GM18909 (cell line): ENCODE measurements at regions not wholly inside any gene's neighbourhood (a gene's known extent, or its start where the extent isn't known, plus 50 kb on each side); places are given as distances from the start of the nearest gene placed in this dataset.

Experiments
- ATAC-seq: cut with Tn5 transposase; IDR thresholded peaks from one replicate; pipeline ENCODE4 v1.9.1; 2021; ENCODE audit warnings: mild to moderate bottlenecking; ENCODE audit not compliant: unreplicated experiment, poor library complexity

DNA sequence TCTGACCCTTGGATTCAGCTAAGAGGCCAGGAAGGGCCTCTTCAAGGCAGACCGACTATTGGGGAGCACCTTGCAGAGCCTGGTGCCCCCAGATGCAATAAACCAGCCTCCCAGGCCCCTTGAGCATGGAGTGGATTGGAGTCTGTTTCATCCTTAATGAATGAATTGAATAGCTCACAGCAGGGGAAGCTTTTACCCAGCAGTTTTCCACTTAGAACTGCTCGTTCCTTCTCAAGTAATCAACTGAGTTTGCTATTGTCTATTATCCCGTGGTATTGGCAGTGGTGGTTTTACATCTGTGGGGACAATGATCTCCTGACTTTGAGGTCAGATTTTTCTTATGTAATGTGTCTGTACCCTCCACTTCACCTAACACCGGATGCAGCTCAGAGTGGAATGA, 197.6 kb downstream of the AACS start:
- ATAC-seq, result no peak

DNA sequence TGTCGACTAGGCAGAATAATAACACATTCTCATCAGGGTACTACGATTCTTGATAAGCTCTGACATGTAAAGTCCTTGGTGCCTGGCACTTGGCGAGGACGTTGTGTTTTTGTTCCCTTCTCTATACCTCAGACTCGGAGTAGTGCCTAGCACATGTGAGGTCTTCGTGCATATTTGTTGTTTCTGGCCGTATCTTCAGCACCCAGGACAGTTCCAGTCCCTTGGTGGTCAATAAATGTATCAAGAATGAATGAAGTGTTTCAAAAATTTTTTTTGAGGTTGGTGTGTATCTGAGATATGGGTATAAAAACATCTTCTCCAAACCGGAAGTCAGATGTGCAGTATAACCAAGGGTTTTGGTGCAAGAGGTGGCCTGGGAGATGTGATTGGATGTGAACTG, 198.2 kb downstream of the AACS start:
- no peak for ATAC-seq

DNA sequence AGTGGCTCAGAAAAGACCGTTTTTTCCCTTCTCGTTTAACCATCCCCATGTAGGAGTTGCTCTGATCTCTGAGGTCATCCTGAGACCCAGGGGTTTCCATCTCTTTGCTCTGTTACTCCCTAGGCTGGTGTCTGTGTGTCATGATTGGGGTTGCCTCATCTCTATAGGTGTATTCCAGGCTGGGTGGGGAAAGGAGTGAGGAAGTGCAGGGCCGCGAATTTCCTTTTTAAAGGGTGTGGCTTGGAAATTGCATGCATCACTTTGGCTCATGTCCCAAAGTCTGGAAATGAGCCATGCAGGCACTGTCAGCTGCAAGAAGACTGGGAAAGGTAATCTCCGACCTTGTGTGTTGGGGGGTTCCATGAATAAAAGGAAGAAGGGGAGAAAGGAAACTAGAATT, 201.9 kb downstream of the AACS start:
- ATAC-seq, result no peak

DNA sequence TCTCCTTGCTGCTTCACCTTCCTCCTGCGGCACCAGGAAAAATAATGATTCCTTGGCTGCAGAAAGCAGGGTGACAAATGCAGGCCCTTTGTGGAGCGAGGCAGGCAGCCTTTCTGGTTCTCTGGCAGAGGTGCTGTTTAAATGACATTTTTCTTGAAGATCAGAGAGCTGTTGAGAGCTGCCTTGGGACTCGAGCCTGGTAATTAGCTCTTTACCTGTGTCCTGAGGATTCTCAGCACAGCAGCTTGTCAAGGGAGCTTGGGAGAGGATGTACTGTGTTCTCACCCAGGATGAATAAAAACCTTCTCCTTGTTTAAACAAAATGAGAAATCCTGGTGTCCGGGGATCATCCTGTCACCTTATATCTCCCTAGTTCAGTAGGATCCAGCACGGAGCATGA, 204.0 kb downstream of the AACS start:
- no peak for ATAC-seq

DNA sequence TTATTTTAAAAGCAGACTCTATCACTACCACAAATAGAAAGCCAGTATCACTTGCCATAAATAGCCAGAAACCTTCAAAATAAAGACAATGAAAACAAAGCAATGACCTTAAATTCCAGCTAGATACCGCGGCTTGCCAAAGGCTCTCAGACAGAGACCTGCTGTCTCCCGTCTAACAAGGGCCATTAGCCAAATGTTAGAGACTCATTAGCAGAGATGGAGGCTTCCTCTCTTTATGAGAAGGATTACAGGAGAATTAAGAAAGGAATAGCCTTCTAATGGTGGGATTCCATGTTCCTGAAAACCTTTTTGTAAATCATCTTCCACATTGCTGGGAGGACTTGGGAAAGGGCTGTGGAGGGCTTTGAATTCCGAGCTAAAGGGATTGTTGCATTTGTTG, 206.7 kb downstream of the AACS start:
- ATAC-seq, result no peak

DNA sequence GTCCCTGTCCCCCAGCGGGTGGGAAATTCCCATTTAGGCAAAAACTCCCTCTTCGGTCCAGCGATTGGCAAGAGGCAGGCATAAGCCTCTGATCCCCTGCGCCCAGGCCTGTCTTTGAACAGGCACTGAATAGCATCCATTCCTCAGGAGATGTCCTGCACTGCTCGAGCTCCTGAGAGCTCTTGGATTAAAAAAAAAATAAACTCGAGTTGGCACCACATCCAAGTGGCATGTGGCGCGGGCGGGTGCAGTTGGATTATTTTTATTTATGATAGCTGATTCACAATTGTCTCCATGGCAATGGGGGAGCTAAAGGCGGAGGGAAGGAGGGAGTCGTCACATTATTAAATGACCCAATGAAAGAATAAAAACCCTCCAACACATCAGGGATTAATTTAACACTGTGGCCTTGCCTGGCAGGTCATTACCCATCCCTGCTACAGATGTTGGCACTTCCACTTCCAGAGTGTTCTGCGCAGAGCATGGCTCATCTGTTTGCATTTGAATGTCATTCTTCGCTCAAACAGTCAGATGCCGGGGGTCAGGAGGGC, 207.2 kb downstream of the AACS start:
- no peak for ATAC-seq

DNA sequence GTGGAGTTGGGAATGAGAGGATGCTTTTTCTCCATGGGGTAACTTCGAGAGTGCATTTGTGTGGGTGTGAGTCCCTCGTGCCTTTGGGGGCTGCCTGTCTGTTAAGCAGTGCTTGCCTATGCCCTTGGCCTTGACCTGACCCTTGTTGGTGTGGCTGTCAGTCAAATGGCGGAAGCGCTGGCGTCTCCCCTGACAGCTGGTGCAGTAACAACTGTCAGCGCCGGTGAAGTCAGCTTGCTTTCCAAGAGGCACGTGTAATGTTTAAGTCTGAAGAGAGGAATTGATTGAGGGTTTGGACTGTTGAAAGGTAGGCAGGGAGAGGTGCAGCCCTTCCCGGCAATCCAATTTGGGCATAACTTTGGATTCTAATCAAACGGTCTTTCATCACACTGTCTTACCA, 211.3 kb downstream of the AACS start:
- ATAC-seq, result no peak

DNA sequence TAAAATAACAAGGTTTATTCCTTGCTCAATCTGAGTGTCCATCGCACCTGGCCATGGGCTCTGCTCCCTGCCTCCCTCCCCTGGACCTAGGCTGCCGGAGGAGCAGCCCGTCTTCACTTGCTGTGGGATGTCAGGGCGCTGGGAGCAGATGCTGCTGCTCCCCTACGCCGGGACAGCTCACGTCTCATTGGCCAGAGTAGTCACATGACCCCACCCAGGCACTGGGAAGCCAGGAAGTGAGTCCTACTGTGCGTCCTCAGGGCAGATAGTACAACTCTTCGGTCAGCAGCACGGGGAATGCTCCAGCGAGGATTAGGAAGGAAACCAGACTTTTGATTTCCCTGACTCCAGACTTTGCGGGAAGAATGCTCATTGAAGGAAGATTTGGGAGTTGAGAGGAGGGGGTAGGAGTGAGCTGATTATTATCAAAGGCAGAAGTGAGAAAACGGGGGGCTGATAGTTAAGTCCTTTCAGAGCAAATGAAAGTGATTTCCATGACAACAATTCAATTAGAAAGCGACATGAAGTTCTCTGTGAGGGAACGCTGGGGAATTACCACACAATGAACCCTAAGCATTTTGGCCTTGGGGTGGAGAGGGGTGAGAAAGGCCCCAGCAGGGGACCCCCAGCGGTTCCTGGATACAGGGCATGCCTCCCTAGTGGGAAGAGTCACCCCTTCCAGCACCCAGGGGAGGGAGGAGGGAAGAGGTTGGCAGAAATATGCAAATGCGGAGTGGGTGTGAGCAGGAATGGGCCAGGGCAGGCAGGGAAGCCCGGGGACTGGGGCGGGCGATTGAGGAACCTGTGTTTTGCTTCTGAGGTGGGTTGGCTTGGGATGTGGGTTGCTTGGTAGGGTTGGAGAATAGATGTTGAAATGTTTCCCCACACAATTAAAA, 215.5 kb downstream of the AACS start:
- ATAC-seq, result no peak

DNA sequence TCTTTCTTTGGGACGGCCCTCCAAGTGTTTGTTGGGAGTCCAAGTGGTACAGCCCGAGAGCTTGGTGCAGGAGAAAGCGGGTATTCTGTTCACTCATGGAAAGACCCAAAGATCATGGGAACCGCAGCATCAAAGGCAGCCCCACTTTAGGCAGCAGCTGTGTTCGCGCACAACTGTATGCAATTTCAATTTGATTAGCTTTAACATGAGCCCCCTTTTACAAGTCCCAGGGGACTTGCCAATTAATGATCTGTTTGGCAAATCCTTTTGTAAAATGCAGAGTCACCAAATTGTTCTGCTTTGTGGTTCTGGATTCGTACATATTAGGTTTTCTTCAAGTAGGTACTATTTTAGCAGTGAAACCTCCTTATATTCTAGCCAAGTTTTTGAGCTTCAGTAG, 217.7 kb downstream of the AACS start:
- no peak for ATAC-seq

DNA sequence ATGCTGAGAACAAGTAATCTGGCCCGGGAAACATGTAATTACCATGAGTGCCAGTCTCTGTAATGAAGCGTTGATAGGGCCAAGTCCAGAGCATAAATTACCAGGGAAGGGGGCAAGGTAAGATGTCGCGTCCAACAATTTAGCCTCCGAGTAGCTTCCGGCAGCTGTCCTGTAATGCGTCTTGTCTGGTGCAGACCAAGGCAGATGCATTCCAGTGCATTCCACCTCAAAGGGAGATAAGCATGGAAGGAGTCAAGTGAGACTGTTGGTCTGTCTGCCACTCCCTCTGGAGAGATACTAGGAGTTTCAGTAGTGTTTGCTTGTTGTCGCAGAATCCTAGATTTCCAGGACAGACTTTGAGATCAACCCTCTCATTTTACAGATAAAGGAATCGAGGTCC, 218.3 kb downstream of the AACS start:
- ATAC-seq, result no peak

DNA sequence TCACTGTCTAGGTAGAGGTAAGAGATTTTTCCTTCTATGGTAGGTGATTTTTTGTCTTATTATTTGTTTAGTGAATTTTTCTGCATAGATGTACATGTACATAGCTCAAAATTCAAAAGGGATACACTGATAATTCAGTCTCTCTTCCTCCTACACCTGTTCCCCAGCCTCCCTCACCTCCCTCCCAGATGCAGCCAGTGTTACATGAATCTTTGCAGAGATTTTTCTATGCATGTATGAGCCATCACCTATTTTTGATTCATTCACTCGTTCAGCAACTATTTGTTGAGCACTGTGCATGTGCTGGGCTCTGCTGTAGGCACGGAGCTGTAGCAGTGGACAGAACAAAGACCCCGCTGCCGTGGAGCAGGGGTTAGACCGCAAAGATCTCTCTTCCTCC, 218.9 kb downstream of the AACS start:
- ATAC-seq, result no peak

DNA sequence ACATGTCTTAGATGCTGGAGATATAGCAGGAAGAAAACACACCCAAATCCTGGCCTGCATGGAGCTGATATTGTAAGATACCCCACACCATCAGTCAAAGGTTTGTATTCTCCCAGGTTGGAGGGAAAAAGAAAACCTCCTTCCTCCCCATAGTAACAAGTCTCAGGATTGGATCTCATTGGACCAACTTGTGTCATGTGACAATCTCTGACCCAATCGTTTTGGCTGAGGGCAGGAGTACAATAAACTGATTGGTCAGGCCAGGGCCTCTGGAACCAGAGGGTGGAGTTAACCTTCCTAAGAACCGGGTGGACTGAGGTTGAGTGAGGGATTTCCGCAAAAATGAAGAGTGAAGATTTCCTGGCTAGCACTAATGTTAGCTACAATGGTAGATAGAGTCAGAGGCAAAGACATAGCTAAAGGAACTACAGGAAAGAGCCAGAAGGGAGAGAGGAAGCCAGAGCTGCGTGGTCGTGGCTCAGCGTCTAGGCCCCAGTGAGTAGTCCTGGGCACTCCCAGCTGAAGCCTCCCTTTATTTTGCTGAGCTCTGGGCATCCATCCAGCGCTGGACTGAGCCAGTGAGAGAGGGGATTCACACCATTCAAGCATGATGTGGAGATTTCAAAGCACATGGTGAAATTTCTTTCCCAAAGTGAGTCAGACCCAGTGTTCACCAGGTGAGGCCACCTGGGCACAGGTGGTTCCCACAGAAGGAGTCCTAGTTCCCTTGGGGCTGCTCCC, 219.9 kb downstream of the AACS start:
- no peak for ATAC-seq

DNA sequence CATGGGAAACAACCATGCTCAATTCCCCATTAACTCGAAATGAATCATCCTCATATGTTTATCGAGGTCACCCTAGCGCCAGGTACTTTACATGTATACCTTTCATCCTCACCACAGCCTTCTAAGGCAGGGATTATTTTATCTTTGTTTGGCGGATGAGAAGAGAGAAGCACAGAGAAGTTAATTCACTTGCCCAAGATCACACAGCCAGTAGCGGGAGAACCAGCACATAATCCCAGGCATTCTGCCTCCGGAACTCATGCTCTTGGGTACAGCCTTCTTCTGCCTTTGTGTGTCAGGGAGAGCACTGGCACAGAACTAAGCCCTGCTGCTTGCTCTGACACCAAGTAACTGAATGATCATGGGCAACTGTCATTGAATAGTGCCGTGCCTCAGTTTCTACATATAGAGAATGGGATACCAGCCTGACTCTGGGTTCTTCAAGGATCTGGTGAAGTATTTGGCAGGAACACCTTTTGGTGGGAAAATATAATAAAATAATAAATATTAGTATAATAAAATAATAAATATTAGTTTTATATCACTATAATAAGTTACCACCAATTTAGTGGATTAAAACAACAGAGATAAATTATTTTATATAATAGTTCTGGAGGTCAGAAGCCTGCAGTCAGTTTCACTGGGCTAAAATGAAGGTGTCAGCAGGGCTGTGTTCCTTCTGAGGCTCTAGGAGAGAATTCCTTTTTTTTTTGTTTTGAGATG, 220.9 kb downstream of the AACS start:
- no peak for ATAC-seq

DNA sequence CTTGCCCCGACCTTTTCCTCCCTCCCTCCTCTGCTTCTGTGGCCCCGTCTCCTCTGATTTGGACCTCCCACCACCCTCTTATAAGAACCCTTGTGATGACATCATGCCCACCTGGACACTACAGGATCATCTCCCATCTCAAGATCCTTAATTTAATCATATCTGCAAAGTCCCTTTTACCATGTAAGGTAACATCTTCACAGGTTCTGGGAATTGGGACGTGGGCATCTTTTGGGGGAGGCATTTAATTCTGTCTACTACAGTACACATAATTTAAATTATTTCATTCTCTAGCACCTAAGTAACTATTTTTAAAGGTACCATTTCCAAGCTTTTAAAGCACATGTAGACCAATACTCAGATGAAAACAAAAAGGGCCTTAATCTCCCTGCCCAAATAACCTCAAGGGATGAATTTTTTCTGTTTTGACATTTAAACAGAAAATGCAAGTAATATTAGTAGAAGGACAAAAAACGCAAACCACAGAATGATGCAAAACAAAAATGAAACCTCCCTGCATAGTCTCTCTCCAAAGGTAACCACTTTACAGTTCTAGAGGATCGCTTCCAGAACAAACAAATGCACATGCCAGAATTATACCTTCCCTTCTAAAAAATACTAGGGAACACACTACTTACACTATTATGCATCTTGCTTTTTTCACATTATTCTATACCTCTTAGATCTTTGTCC, 222.1 kb downstream of the AACS start:
- peak; percentile 70 for ATAC-seq

DNA sequence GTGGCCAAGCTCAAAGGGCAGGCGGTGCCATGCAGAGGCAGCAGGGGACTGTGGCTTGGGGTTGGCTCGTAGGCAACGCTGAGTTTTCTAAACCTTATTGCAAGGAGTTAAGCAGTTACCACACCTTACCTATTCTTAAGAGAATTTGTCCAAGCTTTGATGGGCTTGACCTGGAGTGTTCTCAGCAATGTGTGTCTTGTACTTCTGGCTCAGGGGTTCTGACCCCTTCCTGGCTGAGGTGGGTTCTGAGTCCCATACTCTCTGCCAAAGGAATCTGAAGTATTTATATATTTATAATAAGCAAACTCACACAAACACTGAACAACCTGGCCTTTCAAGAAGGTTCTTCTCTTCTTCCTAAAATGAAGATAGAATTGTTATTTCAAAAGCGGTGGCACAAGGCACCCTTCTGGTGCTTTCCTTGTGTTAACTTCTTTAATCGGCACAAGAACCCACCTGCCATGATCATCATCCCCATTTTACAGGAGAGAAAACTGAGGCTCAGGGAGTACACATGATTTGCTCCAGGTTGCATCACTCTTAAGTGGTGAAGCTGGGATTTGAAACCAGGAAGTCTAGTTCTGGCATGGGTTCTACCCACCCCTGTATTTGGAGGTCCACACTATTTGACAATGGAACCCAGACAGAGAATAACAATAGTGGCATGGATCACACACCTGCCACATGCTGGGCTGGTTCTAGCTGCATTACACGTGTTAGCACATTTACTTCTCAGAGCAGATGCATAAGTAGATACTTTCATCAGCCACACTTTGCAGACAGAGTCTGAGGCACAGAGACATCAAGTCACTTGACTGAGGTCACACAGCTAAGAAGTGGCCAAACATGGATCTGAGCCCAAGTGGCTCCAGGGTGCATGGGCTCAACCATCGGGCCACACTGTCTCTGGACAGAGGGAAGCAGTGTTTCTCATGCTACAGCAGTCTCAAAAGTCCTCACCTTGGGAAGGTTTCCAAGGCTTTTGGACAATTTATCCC, 224.0 kb downstream of the AACS start:
- ATAC-seq, result no peak

DNA sequence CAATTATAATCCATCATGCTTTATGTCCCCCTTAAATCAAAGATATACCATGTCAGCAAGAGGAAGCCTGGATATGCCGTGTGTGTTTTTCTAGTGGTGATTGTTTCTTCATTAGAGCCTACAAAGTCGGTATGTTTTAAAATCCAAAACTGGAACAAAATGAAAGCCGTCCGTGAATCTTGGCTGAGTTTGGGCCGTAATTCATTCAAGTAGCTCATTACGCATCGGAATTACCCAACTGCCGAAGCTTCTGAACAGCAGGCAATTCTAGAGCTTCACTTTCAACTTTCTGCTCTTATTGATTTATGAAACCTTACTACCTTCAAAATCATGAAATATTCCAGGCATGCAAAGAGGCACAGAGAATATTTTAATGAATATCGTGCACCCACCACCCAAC, 224.7 kb downstream of the AACS start:
- ATAC-seq, result no peak

DNA sequence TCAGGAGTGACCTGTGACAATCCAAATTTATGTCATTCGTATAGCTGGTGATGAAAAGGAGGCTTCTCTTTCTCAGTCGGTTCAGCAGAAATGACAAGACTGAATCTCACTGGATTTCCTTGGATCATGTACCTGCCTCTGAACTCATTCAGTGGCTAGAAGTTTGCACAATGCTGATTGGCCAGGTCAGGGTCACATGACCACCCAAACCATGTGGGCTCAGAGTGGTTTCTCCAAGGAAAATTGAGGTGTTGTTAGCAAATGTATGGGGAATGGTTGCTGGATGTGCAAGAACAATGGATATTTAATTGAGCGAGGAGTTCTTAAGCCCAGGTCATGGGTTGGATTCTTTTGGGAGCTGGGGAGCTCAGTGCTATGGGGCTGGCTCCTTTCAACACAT, 227.5 kb downstream of the AACS start:
- no peak for ATAC-seq

DNA sequence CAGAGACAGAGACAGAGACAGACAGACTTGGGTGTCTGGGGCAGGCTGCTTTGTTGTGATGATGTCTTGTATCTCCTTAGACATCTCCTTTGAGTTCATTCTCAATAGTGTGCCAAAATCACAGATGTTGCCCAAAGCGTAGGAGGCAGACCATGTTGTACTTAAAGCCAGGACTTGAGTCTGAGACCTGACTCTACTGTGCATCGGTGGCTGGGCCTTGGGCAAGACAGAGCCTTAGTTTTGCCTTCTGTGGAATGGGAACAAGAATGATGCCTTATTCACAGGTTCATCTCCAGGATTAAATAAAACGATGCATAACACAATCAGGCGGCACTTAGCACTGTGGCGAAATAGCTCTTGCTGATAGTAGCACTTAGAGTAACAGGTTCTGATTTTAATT, 230.3 kb downstream of the AACS start:
- ATAC-seq, result no peak

DNA sequence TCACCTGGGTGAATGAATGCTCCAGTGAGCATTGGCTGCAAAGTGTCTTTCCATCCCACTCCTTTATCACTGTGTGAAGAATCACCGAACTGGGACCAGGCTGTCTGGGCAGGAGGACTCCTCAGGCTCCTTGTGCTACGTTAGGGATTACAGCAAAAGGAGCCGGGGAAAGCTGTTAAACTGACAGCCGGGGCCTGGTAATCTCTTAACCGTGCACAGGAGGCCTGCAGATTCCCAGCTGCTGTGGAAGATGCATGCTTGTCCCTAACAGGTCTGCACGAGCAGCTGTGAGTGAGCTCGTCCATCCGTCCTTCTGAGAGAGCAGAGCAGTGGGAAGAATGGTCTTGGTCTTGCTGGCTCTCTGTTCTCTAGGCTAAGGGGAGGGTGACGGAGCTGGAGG, 231.5 kb downstream of the AACS start:
- ATAC-seq, result no peak
